IMR-90 (cell line): ENCODE measurements at regions not wholly inside any gene's neighbourhood (a gene's known extent, or its start where the extent isn't known, plus 50 kb on each side); places are given as distances from the start of the nearest gene placed in this dataset.

Experiments
- ATAC-seq: fragments of 200-7000 bp; cut with Tn5 transposase; 2 replicates; pipeline ENCODE4 v1.9.1; 2020; ENCODE audit warnings: low read depth, mild to moderate bottlenecking, moderate library complexity
- BruUV-seq: library from RNA; stranded (reverse); fragments of 400-500 nt; replicated peaks from 2 replicates; lab custom pipeline; 2021; lab: Mats Ljungman, UMichigan
- CTCF ChIA-PET: fragments of 300-600 bp; formaldehyde crosslinking; extraction: SDS; loops from one replicate; lab custom pipeline; 2021; ENCODE audit warnings: antibody characterized with exemption; lab: Yijun Ruan, JAX
- POLR2A ChIA-PET: fragments of 300-600 bp; sonication (Branson Sonifier 250); formaldehyde crosslinking; loops from one replicate; lab custom pipeline; 2022; ENCODE audit warnings: antibody characterized with exemption; ENCODE audit not compliant: unreplicated experiment; lab: Charles Lee
- DNase-seq: peaks from one replicate; pipeline ENCODE4 v3.0.0; 2013
- H2AFZ ChIP-seq: replicated peaks from 2 replicates; pipeline ENCODE3; 2013; ENCODE audit warnings: low read length, mild to moderate bottlenecking; ENCODE audit not compliant: poor library complexity
- H2AK5ac ChIP-seq: 2 replicates; pipeline ENCODE4 v1.6.1; 2013; ENCODE audit warnings: low read depth, low read length, inconsistent platforms
- H2AK9ac ChIP-seq: replicated peaks from 2 replicates; pipeline ENCODE3; 2013; ENCODE audit warnings: mild to moderate bottlenecking, low read depth, low read length, moderate library complexity; ENCODE audit not compliant: poor library complexity
- H2BK120ac ChIP-seq: 2 replicates; pipeline ENCODE4 v1.6.1; 2013; ENCODE audit warnings: low read depth, low read length, inconsistent platforms
- H2BK15ac ChIP-seq: 3 replicates; pipeline ENCODE4 v1.6.1; 2013; ENCODE audit warnings: low read depth, low read length, inconsistent platforms
- H2BK20ac ChIP-seq: 2 replicates; pipeline ENCODE4 v1.6.1; 2013; ENCODE audit warnings: low read depth, mild to moderate bottlenecking, inconsistent platforms, low read length, moderate library complexity
- H2BK5ac ChIP-seq: 2 replicates; pipeline ENCODE4 v1.6.1; 2013; ENCODE audit warnings: mild to moderate bottlenecking, low read depth, low read length, inconsistent platforms; ENCODE audit not compliant: poor library complexity, severe bottlenecking
- H3K14ac ChIP-seq: replicated peaks from 2 replicates; pipeline ENCODE4 v1.6.1; 2013; ENCODE audit warnings: low read depth, low read length, inconsistent platforms
- H3K18ac ChIP-seq: 2 replicates; pipeline ENCODE4 v1.6.1; 2013; ENCODE audit warnings: low read depth, low read length, control low read depth
- H3K23ac ChIP-seq: 2 replicates; pipeline ENCODE4 v1.6.1; 2013; ENCODE audit warnings: low read depth, low read length, inconsistent platforms
- H3K27ac ChIP-seq: 2 replicates; pipeline ENCODE4 v1.5.1; 2013; ENCODE audit warnings: mild to moderate bottlenecking, control low read depth, low read length; ENCODE audit not compliant: insufficient read depth
- H3K27me3 ChIP-seq: 2 replicates; pipeline ENCODE4 v1.6.1; 2013; ENCODE audit warnings: low read length; ENCODE audit not compliant: control insufficient read depth, insufficient read depth
- H3K36me3 ChIP-seq: 2 replicates; pipeline ENCODE4 v1.6.1; 2013; ENCODE audit warnings: low read length, mixed read lengths; ENCODE audit not compliant: control insufficient read depth, insufficient read depth
- H3K4ac ChIP-seq: 2 replicates; pipeline ENCODE4 v1.6.1; 2013; ENCODE audit warnings: low read depth, low read length, inconsistent platforms
- H3K4me1 ChIP-seq: 2 replicates; pipeline ENCODE4 v1.6.1; 2013; ENCODE audit warnings: low read length, mixed read lengths; ENCODE audit not compliant: control insufficient read depth, insufficient read depth
- H3K4me2 ChIP-seq: 2 replicates; pipeline ENCODE4 v1.6.1; 2013; ENCODE audit warnings: low read depth, mild to moderate bottlenecking, control low read depth, low read length, moderate library complexity
- H3K4me3 ChIP-seq: 2 replicates; pipeline ENCODE4 v1.5.1; 2013; ENCODE audit warnings: low read depth, mild to moderate bottlenecking, control low read depth, low read length, moderate library complexity; ENCODE audit not compliant: insufficient read depth
- H3K56ac ChIP-seq: 2 replicates; pipeline ENCODE4 v1.6.1; 2013; ENCODE audit warnings: low read length, inconsistent platforms; ENCODE audit not compliant: insufficient read depth; ENCODE audit errors: extremely low read depth
- H3K79me1 ChIP-seq, 2 experiments: 2 replicates each; pipeline ENCODE4 v1.6.1; 2013; ENCODE audit warnings: low read length in 2 of 2, inconsistent platforms in 1 of 2, low read depth in 1 of 2
- H3K9ac ChIP-seq: 2 replicates; pipeline ENCODE4 v1.6.1; 2013; ENCODE audit warnings: low read depth, low read length, control low read depth
- H3K9me1 ChIP-seq: 2 replicates; pipeline ENCODE4 v1.6.1; 2013; ENCODE audit warnings: low read length, inconsistent platforms; ENCODE audit not compliant: insufficient read depth
- H3K9me3 ChIP-seq: 2 replicates; pipeline ENCODE4 v1.6.1; 2013; ENCODE audit warnings: low read length; ENCODE audit not compliant: control insufficient read depth, insufficient read depth
- H4K20me1 ChIP-seq: 2 replicates; pipeline ENCODE4 v1.6.1; 2013; ENCODE audit warnings: low read length, inconsistent platforms; ENCODE audit not compliant: insufficient read depth
- H4K5ac ChIP-seq: 2 replicates; pipeline ENCODE4 v1.6.1; 2013; ENCODE audit warnings: mild to moderate bottlenecking, low read depth, low read length, control low read depth
- H4K8ac ChIP-seq, 2 experiments: 2 replicates each; pipeline ENCODE4 v1.6.1; 2013; ENCODE audit warnings: low read depth in 2 of 2, low read length in 2 of 2, control low read depth in 1 of 2, inconsistent platforms in 1 of 2
- H4K91ac ChIP-seq: 2 replicates; pipeline ENCODE4 v1.6.1; 2013; ENCODE audit warnings: low read depth, low read length, inconsistent platforms; ENCODE audit not compliant: insufficient read depth
- CEBPB ChIP-seq: IDR thresholded peaks from 2 replicates; pipeline ENCODE4 v1.6.1; 2012; ENCODE audit warnings: low read depth, low read length, improper control_type of control experiment
- CHD1 ChIP-seq: IDR thresholded peaks from 2 replicates; pipeline ENCODE4 v1.6.1; 2012; ENCODE audit warnings: low read depth, low read length, improper control_type of control experiment
- FOS ChIP-seq: fragments of 150-350 bp; IDR thresholded peaks from 2 replicates; pipeline ENCODE4 v1.6.1; 2016; ENCODE audit warnings: low read depth, low read length
- MAFK ChIP-seq: IDR thresholded peaks from 2 replicates; pipeline ENCODE4 v1.6.1; 2012; ENCODE audit warnings: low read depth, low read length, improper control_type of control experiment
- MAZ ChIP-seq: IDR thresholded peaks from 2 replicates; pipeline ENCODE4 v1.6.1; 2012; ENCODE audit warnings: low read depth, mild to moderate bottlenecking, low read length, improper control_type of control experiment, moderate library complexity, borderline replicate concordance
- MXI1 ChIP-seq: IDR thresholded peaks from 2 replicates; pipeline ENCODE4 v1.6.1; 2012; ENCODE audit warnings: low read depth, mild to moderate bottlenecking, low read length, moderate library complexity, borderline replicate concordance
- NFE2L2 ChIP-seq: fragments of 150-350 bp; IDR thresholded peaks from 2 replicates; pipeline ENCODE4 v1.6.1; 2016; ENCODE audit warnings: low read depth, mild to moderate bottlenecking, low read length
- POLR2A ChIP-seq: IDR thresholded peaks from 2 replicates; pipeline ENCODE4 v1.6.1; 2012; ENCODE audit warnings: mild to moderate bottlenecking, low read depth, low read length
- RCOR1 ChIP-seq: IDR thresholded peaks from 2 replicates; pipeline ENCODE4 v1.6.1; 2012; ENCODE audit warnings: mild to moderate bottlenecking, low read length, improper control_type of control experiment; ENCODE audit not compliant: insufficient replicate concordance
- RFX5 ChIP-seq: IDR thresholded peaks from 2 replicates; pipeline ENCODE4 v1.8.0; 2012; ENCODE audit warnings: low read depth, mild to moderate bottlenecking, low read length, moderate library complexity
- SMC3 ChIP-seq: fragments of 150-350 bp; IDR thresholded peaks from 2 replicates; pipeline ENCODE4 v1.6.1; 2016; ENCODE audit warnings: low read depth, mild to moderate bottlenecking, antibody characterized with exemption, low read length, moderate library complexity
- USF2 ChIP-seq: fragments of 150-350 bp; IDR thresholded peaks from 2 replicates; pipeline ENCODE4 v1.6.1; 2017; ENCODE audit warnings: mild to moderate bottlenecking, antibody characterized with exemption, low read length, low read depth
- WGBS, 2 experiments: methylation state at CpG; one replicate each; pipeline versions ENCODE4 v1.1.5 to v1.1.7; 2013; ENCODE audit warnings: missing lambda C conversion rate in 2 of 2; ENCODE audit not compliant: insufficient read length in 1 of 2; ENCODE audit errors: extremely low coverage in 2 of 2; 5-methylcytosine and 5-hydroxymethylcytosine counted together
- dilution Hi-C: fragments of 300-500 bp; cut with HindIII; formaldehyde crosslinking; loops from one replicate; pipeline ENCODE4 v1.14.3; 2018; ENCODE audit warnings: low sequenced_read_pairs; ENCODE audit not compliant: unreplicated experiment
- in situ Hi-C: fragments of 300-500 bp; cut with MboI; formaldehyde crosslinking; loops from 3 replicates; pipeline ENCODE4 v1.14.3; 2019; ENCODE audit warnings: low sequenced_read_pairs, inconsistent platforms, mixed read lengths
- intact Hi-C: fragments of 100-400 bp; cut with micrococcal nuclease; formaldehyde crosslinking; loops from 2 replicates; pipeline ENCODE4 v1.10.0; 2022

DNA sequence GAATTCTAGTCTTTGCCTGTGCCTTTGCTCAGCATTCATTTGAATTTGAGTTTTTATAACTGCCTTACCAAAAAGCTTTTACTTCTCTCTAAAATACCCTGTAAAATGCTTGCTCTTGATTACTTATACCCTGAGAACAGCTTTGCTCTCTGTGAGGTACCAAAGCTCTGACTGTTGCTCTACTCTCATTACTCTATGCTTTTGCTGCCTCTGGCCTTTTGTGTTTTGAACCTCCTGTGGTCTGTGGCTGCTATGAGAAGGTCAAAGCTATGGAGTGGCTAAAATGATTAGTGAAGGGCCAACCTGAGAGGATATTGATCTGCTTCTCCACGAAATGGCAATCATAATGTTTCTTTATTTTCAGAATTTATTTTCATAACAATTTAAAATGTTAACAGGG lies 375.6 kb upstream of the IMPG1 start:
- no peak for TF ChIP-seq NFE2L2
- TF ChIP-seq POLR2A, result no peak
- TF ChIP-seq MXI1, result no peak
- no peak for TF ChIP-seq CEBPB
- no peak for TF ChIP-seq CHD1
- TF ChIP-seq MAFK, result no peak
- TF ChIP-seq RCOR1, result no peak
- TF ChIP-seq MAZ, result no peak
- TF ChIP-seq RFX5, result no peak
- no peak for TF ChIP-seq FOS
- TF ChIP-seq USF2, result no peak
- no peak for TF ChIP-seq SMC3
- ATAC-seq (no peak), DNase-seq (no peak)
- Histone ChIP-seq H3K4me1 (no peaks in the 10 kb centered on the region), H3K14ac (no peak overlapping the region), H2BK5ac (no peak overlapping the region), H3K56ac (no peak overlapping the region), H3K4ac (no peak overlapping the region), H3K9me3 (peaks cover 11% of the 10 kb centered on the region), H4K8ac (no peak overlapping the region), H4K20me1 (no peaks in the 10 kb centered on the region), H2AFZ (no peak overlapping the region), H2BK120ac (no peak overlapping the region), H3K18ac (no peak overlapping the region), H3K36me3 (no peaks in the 10 kb centered on the region), H4K91ac (no peak overlapping the region), H3K27me3 (no peaks in the 10 kb centered on the region), H2BK20ac (no peak overlapping the region), H2BK15ac (no peak overlapping the region), H3K27ac (no peak overlapping the region), H2AK5ac (no peak overlapping the region), H3K23ac (no peak overlapping the region), H3K9ac (no peak overlapping the region), H4K5ac (no peak overlapping the region), H3K4me3 (no peak overlapping the region), H3K4me2 (no peak overlapping the region), H3K79me1 (no peaks in the 10 kb centered on the region), H2AK9ac (no peak overlapping the region), H3K9me1 (no peaks in the 10 kb centered on the region)
- BruUV-seq, result no TSS peak
- ChIA-PET CTCF (no interaction called here), POLR2A (no interaction called here)
- in situ Hi-C loops (no loop called here), intact Hi-C loops (no loop called here), dilution Hi-C loops (no loop called here)
- WGBS, 2 experiments, result no CpG with 5 or more reads among the region's 1 CpG
